ENCODE measurements at regions not wholly inside any gene's neighbourhood (a gene's known extent, or its start where the extent isn't known, plus 50 kb on each side); places are given as distances from the start of the nearest gene placed in this dataset.
"Not testable (repeated sequence)": the region's sequence is repeated elsewhere in the genome, so short reads cannot be mapped to it uniquely, and the experiment has no call there.

DNA sequence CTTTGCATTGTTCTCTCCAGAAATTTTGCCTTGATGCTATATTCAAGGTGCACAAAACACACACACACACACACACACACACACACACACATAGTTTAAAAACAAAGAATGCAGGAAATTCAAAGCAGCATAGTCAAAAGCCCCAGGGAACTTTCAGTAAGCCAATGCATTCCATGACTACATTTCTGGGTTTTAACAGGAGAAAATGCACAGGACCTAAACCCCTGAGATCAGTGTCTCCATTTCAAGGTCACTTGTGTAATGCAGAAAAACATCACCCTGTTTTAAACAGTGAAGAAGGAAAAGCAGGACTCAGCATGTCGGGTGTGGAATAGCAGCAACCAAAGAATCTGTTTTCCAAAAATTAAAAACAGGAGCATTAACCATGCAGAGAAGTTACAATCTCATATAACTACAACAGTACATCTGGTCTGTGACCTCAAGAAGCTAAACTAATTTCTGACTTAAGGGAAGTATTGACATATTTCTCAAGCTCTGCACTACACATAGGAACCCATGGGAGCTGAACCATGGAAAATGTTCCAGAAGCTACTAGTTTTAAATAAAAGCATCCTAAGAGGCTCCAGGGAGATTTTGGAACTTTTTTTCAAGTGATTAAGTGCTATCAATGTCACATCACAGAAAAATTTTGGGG is 296.7 kb downstream of the HINT1 start:
- DNase-seq (ENCODE audit: low read depth in 3 of 3, low spot score in 2 of 3) = no peak

DNA sequence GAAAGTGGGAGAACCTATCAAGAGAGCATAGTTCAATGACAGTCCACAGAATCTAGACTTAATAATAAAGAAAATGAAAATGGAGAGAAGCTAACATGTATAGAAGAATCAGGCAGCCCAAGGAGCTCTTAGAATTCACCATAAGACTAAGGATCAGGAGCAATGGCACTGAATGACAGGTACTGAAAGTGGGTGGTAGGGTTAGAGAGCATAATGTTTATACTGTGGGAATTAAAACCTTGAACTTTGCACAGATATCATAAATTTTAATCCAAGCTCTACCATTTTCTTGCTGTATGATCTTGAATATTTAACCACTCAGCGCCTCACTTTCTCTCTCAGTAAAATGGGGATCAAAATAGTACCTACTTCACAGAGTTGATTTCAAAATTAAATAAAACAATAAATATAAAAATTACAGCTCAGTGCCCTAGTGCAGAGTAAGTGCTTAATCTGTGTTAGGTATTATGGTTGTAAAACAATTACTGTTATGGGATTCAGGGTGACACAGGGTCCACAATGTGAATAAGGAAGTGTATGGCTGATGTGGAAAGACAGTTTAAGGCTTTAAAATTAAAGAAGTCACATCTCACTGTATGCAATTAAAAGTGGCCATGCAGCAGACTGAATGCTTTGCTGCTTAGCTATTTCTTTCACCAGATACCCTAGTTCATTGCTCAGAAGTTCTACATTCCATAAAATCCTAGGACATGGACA is 319.8 kb downstream of the HINT1 start:
- no peak for DNase-seq (ENCODE audit: low read depth in 3 of 3, low spot score in 2 of 3)

DNA sequence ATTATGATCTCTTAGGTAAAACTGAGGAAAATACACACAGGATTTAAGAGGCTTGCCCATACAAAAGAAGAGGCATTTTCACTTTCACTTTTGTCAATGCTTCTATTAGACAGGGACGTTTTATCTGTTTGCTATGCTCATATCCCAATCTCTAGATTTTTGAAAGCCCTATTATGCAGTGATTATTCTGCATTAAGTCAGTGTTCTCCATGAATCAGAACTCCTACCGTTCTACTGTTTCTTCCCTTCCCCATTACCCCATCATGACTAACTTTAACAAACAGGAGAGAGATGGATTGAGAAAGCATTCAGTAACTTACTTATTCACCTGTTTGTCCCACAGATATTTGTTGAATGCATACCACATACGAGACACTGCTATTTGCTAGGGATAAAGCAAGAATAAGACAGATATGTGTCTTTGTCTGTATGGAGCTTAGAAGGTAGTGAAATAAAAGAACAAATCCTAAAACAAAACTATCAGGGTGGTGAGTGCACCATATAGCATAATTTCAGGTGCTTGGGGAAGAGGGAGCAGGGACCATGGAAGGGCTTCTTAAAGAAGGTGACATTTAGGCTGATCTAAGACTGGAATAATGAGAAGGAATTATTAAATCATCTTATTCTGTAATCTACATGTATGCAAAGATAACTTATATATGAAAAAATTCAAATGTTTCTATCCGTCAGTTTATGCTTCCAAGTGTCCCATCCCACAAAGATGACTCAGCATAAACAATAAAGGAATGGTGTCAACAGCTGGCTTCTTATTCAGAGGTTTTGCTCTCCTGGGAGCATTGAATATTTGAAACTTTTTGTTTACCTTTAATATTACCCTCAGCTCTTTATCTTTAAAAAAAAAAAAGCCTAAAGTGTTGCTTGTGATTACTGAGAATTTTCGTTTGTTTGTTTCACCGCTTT is 328.1 kb downstream of the HINT1 start:
- DNase-seq (ENCODE audit: low read depth in 3 of 3, low spot score in 2 of 3) = no peak

DNA sequence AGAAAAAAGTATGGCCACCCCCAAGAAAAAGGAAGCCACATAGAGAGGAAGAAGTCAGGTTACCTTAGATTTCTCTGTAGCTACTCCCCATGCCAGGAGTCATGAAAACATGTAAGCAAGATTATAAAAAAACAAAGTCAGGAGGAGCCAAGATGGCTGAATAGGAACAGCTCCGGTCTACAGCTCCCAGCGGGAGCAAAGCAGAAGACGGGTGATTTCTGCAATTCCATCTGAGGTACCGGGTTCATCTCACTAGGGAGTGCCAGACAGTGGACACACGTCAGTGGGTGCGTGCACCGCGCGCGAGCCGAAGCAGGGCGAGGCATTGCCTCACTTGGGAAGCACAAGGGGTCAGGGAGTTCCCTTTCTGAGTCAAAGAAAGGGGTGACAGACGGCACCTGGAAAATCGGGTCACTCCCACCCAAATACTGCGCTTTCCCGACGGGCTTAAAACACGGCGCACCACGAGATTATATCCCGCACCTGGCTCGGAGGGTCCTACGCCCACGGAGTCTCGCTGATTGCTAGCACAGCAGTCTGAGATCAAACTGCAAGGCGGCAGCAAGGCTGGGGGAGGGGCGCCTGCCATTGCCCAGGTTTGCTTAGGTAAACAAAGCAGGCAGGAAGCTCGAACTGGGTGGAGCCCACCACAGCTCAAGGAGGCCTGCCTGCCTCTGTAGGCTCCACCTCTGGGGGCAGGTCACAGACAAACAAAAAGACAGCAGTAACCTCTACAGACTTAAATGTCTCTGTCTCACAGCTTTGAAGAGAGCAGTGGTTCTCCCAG is 347.3 kb downstream of the HINT1 start:
- DNase-seq (ENCODE audit: low read depth in 3 of 3, low spot score in 2 of 3) = not testable (repeated sequence)

DNA sequence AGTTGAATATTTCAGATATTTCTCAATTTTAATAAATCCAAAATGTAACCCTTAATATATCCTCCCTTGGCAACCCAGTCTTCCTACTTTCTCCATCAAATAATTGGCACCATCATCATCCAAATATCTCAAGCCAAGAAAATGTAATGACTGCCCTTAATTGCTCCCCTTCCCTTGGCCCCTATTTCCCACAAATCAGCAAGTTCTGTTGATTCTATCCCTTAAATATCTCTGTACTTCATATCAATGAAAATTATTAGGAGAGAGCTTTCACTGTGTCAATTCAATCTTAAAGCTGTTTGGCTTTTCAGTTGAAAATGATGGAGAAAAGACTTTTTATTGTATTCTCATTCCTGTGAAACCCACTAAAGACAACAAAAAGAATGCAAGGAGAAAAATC is 349.8 kb downstream of the HINT1 start:
- DNase-seq (ENCODE audit: low read depth in 3 of 3, low spot score in 2 of 3) = no peak

DNA sequence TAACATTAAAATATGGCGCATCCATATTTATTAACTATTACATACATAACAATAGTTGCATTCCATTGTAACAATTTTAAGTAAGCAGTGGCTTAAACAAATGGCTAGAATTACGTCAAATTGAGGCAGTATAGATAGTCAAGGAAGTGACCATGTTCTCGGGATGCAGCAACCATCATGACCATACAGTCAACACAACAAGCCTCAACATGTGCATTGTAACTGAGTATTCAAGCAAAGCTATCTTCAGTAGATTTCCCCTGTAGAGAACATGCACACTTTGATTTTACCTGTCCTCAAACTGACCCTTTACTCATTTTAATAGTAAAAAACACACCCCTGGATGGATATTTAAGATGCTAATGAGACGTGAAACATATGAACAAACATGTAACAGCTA is 356.4 kb downstream of the HINT1 start:
- no peak for DNase-seq (ENCODE audit: low read depth in 3 of 3, low spot score in 2 of 3)

DNA sequence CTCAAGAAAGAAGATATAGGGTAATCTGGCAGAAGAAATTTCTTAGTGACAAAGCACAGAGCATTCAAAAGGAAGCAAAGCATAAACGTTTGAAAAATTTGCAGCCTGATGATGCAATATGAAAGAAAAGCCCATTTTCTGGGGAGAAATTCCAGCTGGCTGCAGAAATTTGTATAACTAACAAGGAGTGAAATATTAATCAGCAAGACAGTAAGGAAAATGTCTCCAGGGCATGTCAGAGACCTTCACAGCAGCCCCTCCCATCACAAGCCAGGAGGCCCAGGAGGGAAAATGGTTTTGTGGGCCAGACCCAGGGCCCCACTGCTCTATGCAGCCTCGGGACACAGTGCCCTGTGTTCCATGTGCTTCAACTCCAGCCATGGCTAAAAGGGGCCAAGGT is 359.4 kb downstream of the HINT1 start:
- DNase-seq (ENCODE audit: low read depth in 3 of 3, low spot score in 2 of 3) = no peak

DNA sequence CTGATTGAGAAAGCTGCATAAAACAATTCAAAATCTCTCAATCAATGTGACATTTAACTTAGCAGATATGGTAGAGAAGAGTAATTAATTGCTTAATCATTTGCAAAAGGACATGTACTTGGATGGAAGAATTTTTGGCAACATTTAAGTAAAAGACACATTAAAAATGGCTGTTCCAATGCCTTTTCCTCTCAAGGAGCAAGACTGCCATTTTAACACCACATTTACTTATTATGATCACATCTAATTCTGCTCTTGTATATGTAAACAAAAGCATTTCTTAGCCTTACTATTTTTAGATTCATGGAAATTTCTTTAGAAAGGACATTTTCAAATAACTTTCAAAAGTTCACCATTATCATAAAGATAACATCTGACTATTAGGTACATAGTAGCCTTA is 360.0 kb downstream of the HINT1 start:
- no peak for DNase-seq (ENCODE audit: low read depth in 3 of 3, low spot score in 2 of 3)

DNA sequence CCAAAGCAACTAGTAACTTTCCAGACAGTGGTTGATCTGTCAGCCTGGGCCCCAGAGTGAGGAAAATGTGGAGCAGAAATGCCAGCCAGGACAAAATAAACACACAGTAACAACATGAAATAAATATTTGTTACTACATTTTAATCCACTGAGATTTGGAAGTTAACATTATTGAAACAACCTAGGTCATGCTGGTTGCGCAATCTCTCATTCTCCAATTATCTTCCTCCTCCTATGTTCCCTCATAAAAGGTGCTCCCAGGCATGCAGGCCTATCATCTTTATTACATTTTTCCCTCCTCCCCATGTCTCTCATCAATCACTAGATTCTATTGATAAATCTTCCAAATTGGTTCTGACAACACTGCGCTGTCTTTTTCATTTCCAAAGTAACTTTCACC is 363.1 kb downstream of the HINT1 start:
- no peak for DNase-seq (ENCODE audit: low read depth in 3 of 3, low spot score in 2 of 3)

DNA sequence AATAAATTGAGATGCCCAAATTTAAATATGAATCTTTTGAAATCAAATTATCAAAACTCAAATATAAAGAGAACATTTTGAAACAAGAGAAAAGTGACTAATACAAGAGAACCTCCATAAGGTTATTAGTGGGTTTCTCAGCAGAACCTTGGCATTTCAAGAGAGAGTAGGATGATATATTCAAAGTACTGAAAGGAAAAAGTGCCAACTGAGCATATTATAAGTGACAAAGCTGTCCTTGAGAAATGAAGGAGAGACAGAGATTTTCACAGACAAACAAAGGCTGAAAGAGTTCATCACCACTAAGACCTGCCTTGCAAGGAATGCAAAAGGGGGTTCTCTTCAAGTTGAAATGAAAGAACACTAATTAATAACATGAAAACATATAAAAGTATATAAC is 366.0 kb downstream of the HINT1 start:
- DNase-seq (ENCODE audit: low read depth in 3 of 3, low spot score in 2 of 3) = no peak

DNA sequence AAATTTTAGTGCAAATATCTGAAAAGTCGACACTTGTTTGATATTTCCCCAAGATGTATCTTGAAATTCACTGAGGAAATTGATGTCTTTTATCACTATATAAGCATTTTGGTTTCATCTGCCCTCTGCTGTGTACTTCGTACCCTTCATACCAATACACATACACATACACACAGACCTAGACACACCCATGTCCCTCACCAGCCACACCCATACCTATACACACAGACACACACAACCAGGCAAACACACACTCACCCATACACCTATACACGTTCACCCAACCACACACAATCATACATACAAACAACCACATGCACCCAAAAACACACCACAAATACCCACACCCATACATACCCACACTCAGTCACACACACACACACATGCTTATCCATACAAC is 367.8 kb downstream of the HINT1 start:
- no peak for DNase-seq (ENCODE audit: low read depth in 3 of 3, low spot score in 2 of 3)

DNA sequence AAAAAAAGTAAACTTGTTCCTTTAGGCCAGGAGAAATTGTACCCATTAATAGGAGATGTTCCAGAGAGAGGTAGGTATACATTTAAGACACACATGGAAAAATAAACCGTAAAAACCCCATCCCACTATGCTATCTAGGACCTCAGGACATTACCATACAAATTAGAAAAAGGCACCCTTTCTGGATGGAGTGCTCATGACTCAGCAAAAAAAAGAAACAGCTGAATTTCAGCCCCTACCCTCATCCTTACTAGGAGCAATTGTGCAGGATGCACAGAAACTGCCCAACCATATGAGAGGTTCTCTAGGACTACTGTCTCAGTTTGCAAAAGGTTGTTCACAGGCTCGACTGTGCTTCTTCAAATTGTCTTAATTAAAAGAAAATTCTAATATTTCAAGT is 368.2 kb downstream of the HINT1 start:
- DNase-seq (ENCODE audit: low read depth in 3 of 3, low spot score in 2 of 3) = no peak

DNA sequence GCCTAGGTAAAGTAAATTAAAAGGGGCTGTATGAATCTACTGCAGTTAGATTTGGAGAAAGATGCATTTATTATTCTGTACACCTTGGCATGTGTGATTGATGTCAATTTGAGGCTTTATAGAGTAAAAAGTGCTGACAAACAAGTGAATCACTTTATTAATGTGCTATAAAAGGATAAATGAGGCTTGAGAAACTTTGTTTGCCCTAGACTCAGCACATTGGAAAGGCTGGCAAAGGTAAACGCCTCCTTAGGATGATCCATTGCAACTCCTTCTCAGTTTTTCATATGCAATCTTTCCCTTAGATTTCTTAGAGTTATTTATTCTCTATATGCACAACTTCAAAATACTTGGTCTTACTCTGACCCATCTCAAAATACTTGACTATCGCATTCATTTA is 369.0 kb downstream of the HINT1 start:
- DNase-seq (ENCODE audit: low read depth in 3 of 3, low spot score in 2 of 3) = no peak

DNA sequence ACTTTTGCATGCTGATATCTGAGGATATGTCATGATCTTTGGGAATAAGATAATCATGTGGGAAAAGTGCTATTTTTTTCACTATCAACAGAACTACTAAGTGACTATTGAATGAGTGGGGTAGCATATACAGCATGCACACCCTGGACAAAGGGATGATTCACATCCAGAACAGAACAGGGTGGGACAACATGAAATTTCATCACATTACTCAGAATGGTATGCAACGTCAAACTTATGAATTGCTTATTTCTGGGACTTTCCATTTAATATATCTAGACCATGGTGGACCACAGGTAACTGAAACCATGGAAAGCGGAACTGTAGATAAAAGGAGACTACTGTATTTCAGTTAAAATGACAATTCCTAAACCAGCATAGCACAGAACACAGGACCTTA is 370.0 kb downstream of the HINT1 start:
- no peak for DNase-seq (ENCODE audit: low read depth in 3 of 3, low spot score in 2 of 3)

DNA sequence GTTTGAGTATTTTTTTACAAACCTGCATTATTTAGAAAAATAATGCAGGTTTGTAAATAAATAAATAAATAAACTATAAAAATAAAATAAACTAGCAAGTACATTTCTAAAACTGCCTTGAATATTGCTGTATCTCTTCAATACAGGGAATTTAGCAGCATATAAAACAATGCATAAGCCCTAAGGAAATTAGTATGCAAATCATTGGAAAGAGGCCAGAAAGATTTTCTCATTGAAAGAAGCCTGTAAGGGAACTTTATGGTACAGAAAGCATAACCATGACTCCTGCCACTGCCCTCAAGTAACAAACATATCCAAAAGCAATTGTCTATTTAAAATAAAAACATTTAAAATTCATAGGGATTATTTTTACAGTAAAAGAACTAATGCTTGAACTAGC is 387.3 kb downstream of the HINT1 start:
- DNase-seq (ENCODE audit: low read depth in 3 of 3, low spot score in 2 of 3) = no peak

DNA sequence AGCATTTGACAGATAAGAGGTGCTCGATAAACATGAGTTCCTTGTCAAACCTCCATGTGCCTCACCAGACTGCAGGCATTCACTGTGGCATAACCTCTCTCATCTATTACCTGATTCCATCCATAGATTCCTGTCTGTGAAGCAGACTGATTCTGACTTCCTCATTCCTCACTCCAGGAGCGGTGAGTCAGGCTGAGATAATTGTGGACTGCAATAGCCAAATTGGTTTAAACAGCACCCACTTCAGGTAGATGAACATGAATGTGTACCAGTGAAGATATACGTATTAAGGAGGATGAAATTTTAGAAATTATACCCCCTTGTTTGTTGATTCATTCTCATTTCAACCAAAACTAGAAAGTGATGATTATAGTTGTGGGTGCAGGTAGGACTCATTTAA is 391.2 kb downstream of the HINT1 start:
- DNase-seq (ENCODE audit: low read depth in 3 of 3, low spot score in 2 of 3) = no peak

DNA sequence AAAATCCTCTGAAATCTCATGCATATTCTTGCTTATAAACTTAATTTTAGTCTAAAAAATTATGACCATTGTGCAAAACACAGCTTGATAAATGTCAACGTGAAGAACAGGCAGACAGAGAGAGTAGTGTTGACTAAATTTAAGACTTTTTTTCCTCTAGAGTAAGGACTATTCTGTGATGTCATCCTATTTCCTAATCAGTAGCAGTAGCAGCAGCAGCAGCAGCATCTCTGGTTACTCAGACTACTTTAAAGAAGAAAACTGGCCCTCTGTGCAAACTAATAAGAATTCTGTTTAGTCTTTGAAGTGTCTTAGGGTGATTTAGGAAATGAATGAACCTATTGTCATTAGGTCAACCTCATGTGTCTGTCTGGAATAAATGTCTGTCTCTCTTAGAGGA is 403.0 kb downstream of the HINT1 start:
- DNase-seq (ENCODE audit: low read depth in 3 of 3, low spot score in 2 of 3) = no peak

DNA sequence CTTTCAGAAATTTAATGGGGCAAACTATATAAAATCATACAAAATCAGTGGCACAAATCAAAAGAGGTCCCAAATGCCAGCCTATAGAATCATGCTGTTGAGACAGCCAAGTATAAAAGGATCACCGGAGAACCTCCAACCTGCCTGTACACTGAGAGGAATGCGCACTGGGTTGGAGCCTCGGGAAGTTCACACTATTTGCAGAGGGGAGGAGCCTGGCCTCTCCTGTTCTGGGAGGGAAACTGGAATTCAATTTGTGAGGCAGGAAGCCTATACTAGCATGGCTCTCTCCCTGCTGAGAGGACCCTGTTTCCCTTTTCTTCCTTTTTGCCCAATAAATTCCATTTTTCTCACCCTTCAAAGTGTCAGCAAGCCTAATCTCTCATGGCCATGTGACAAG is 406.0 kb downstream of the HINT1 start:
- no peak for DNase-seq (ENCODE audit: low read depth in 3 of 3, low spot score in 2 of 3)

DNA sequence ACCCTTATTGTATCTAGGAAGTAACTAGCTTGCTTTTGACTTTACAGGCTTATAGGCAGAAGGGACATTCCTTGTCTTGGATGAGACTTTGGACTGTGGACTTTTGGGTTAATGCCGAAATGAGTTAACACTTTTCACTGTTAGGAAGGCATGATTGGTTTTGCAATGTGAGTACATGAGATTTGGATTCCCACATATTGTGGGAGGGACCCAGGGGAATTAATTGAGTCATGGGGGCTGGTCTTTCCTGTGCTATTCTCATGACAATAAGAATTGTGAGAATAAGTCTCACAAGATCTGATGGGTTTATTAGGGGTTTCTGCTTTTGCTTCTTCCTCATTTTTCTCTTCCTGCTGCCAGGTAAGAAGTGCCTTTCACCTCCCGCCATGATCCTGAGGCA is 417.5 kb downstream of the HINT1 start:
- no peak for DNase-seq (ENCODE audit: low read depth in 3 of 3, low spot score in 2 of 3)

DNA sequence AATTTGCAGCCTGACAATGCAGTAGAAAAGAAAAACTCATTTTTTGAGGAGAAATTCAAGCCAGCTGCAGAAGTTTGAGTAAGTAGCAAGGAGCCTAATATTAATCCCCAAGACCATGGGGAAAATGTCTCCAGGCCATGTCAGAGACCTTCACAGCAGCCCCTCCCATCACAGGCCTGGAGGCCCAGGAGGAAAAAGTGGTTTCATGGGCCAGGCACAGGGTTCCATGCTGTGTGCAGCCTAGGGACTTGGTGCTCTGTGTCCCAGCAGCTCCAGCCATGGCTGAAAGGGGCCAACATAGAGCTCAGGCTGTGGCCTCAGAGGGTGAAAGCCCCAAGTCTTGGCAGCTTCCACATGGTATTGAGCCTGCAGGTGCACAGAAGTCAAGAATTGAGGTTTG is 418.4 kb downstream of the HINT1 start:
- DNase-seq (ENCODE audit: low read depth in 3 of 3, low spot score in 2 of 3) = not testable (repeated sequence)

DNA sequence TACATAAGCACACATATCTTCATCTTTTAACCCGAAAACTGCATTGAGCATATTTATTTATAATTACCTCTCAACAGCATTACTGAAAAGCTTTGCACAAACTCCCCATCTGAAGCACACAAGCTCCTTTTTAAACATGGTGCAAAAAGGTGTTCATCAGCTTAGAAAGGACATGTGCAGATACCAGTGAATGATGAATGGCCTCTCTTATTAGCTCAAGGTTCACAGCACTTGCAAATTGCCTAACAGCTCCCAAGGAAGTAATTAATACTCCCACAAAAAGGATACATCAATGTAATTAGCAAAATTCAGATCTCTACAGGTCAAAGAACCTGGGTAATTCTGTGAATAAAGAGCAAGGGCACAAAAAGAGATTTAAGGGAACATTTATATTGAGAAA is 422.0 kb downstream of the HINT1 start:
- peak in 1 of 3 donors; percentile 6 for DNase-seq (ENCODE audit: low read depth in 3 of 3, low spot score in 2 of 3)

All from right renal cortex interstitium (tissue), 3 donors.